GM12878 (cell line): ENCODE measurements at regions not wholly inside any gene's neighbourhood (a gene's known extent, or its start where the extent isn't known, plus 50 kb on each side); places are given as distances from the start of the nearest gene placed in this dataset.

ENCODE experiments used
- ATAC-seq: fragments of 200-7000 bp; cut with Tn5 transposase; 3 replicates; pipeline ENCODE4 v1.9.1; 2020; ENCODE audit warnings: mild to moderate bottlenecking, moderate library complexity
- BruUV-seq: library from RNA; stranded (reverse); fragments of 400-500 nt; replicated peaks from 2 replicates; lab custom pipeline; 2021; lab: Mats Ljungman, UMichigan
- CTCF ChIA-PET: fragments of 300-600 bp; sonication (Branson Sonifier 250); formaldehyde crosslinking; extraction: SDS; loops from one replicate; lab custom pipeline; 2021; ENCODE audit warnings: inconsistent platforms; lab: Yijun Ruan, JAX
- POLR2A ChIA-PET: fragments of 350-600 bp; formaldehyde crosslinking; extraction: SDS; loops from one replicate; lab custom pipeline; 2021; ENCODE audit warnings: inconsistent platforms; lab: Charles Lee
- RAD21 ChIA-PET: fragments of 300-600 bp; sonication (Branson Sonifier 250); formaldehyde crosslinking; loops from one replicate; lab custom pipeline; 2023; ENCODE audit warnings: antibody characterized with exemption; ENCODE audit not compliant: unreplicated experiment; lab: Charles Lee
- SMC1A ChIA-PET: fragments of 300-600 bp; sonication (Branson Sonifier 250); formaldehyde crosslinking; loops from one replicate; lab custom pipeline; 2023; ENCODE audit not compliant: unreplicated experiment, uncharacterized antibody; lab: Charles Lee
- DNase-seq: peaks from one replicate; pipeline ENCODE4 v3.0.0-alpha.2; 2011; ENCODE audit warnings: low read depth, low spot score
- FAIRE-seq: peaks from 3 replicates; lab custom pipeline; 2011; peaks lifted over from hg19 to GRCh38; lab: Jason Lieb, UNC
- H2AFZ ChIP-seq: 2 replicates; pipeline ENCODE4 v1.6.0; 2011; ENCODE audit warnings: low read depth, low read length, control low read depth; ENCODE audit not compliant: control insufficient read depth
- H3K27ac ChIP-seq: 2 replicates; pipeline ENCODE4 v1.5.1; 2011; ENCODE audit warnings: control low read depth; ENCODE audit not compliant: control insufficient read depth, insufficient read depth
- H3K27me3 ChIP-seq, 2 experiments: replicated peaks in 1 of 2; 2 replicates each; pipeline versions ENCODE4 v1.6.0 to v1.6.1; 2011; ENCODE audit warnings: low read length in 1 of 2; ENCODE audit not compliant: control insufficient read depth in 2 of 2, insufficient read depth in 2 of 2
- H3K36me3 ChIP-seq, 2 experiments: 2 replicates each; pipeline ENCODE4 v1.5.1; 2011; ENCODE audit warnings: low read length in 1 of 2; ENCODE audit not compliant: control insufficient read depth in 2 of 2, insufficient read depth in 2 of 2
- H3K4me1 ChIP-seq: 2 replicates; pipeline ENCODE4 v1.6.1; 2011; ENCODE audit warnings: mild to moderate bottlenecking, low read length, moderate library complexity, mixed read lengths; ENCODE audit not compliant: control insufficient read depth, insufficient read depth
- H3K4me2 ChIP-seq: 2 replicates; pipeline ENCODE4 v1.6.0; 2011; ENCODE audit warnings: control low read depth; ENCODE audit not compliant: control insufficient read depth, insufficient read depth
- H3K4me3 ChIP-seq: fragments of 200-600 bp; sonication (generic); 2 replicates; pipeline ENCODE4 v1.5.1; 2016
- H3K79me2 ChIP-seq: 2 replicates; pipeline ENCODE4 v1.6.0; 2011; ENCODE audit warnings: low read length; ENCODE audit not compliant: control insufficient read depth, insufficient read depth
- H3K9ac ChIP-seq: 2 replicates; pipeline ENCODE4 v1.8.0; 2011; ENCODE audit warnings: low read length, control low read depth, mixed read lengths; ENCODE audit not compliant: control insufficient read depth, insufficient read depth
- H3K9me3 ChIP-seq: replicated peaks from 3 replicates; pipeline ENCODE4 v1.5.1; 2011; ENCODE audit warnings: mild to moderate bottlenecking, low read length; ENCODE audit not compliant: control insufficient read depth, insufficient read depth
- H4K20me1 ChIP-seq: 2 replicates; pipeline ENCODE4 v1.6.0; 2011; ENCODE audit not compliant: control insufficient read depth, insufficient read depth
- CEBPB ChIP-seq, 2 experiments: fragments of 150-350 bp in 1 of 2; IDR thresholded peaks; 2 replicates each; pipeline ENCODE4 v1.6.1; 2012 to 2014; ENCODE audit warnings: low read depth in 2 of 2, low read length in 2 of 2, borderline replicate concordance in 1 of 2, inconsistent platforms in 1 of 2
- DPF2 ChIP-seq: fragments of 450-650 bp; IDR thresholded peaks from 2 replicates; pipeline ENCODE4 v1.6.1; 2017; ENCODE audit warnings: mild to moderate bottlenecking
- EP300 ChIP-seq, 2 experiments: fragments of 150-350 bp in 1 of 2; IDR thresholded peaks; 2 replicates each; pipeline ENCODE4 v1.6.1; 2011 to 2012; ENCODE audit warnings: low read depth in 2 of 2, low read length in 2 of 2, borderline replicate concordance in 1 of 2, improper control_type of control experiment in 1 of 2, inconsistent platforms in 1 of 2; ENCODE audit not compliant: control insufficient read depth in 1 of 2
- NR2C1 ChIP-seq: fragments of 450-650 bp; IDR thresholded peaks from 2 replicates; pipeline ENCODE4 v1.6.1; 2017; ENCODE audit warnings: antibody characterized with exemption, mild to moderate bottlenecking, moderate library complexity
- NRF1 ChIP-seq: conservative IDR thresholded peaks from 2 replicates; pipeline ENCODE4 v1.6.1; 2011; ENCODE audit warnings: mild to moderate bottlenecking, low read depth, low read length, improper control_type of control experiment
- POLR2A ChIP-seq: IDR thresholded peaks from 2 replicates; pipeline ENCODE4 v1.6.1; 2011; ENCODE audit warnings: low read depth, mild to moderate bottlenecking, low read length
- POLR2AphosphoS5 ChIP-seq: IDR thresholded peaks from 2 replicates; pipeline ENCODE4 v1.6.1; 2011; ENCODE audit warnings: mild to moderate bottlenecking, low read length, inconsistent platforms
- PRDM15 ChIP-seq: fragments of 450-650 bp; formaldehyde crosslinking; IDR thresholded peaks from 2 replicates; pipeline ENCODE4 v1.4.0; 2020; ENCODE audit warnings: mild to moderate bottlenecking, moderate library complexity
- RFX5 ChIP-seq: IDR thresholded peaks from 2 replicates; pipeline ENCODE4 v1.6.1; 2011; ENCODE audit warnings: low read depth, low read length, improper control_type of control experiment
- SMAD1 ChIP-seq: fragments of 450-650 bp; IDR thresholded peaks from 2 replicates; pipeline ENCODE4 v1.6.1; 2018; ENCODE audit warnings: mild to moderate bottlenecking, low read depth; ENCODE audit not compliant: partially characterized antibody
- SMARCA5 ChIP-seq: fragments of 450-650 bp; IDR thresholded peaks from 2 replicates; pipeline ENCODE4 v1.6.1; 2017; ENCODE audit warnings: mild to moderate bottlenecking
- SREBF1 ChIP-seq: IDR thresholded peaks from 2 replicates; pipeline ENCODE4 v1.6.1; 2012; ENCODE audit warnings: mild to moderate bottlenecking, low read length
- ZNF207 ChIP-seq: fragments of 450-650 bp; IDR thresholded peaks from 2 replicates; pipeline ENCODE4 v1.6.1; 2014; ENCODE audit warnings: antibody characterized with exemption, mild to moderate bottlenecking, borderline replicate concordance
- ZZZ3 ChIP-seq: IDR thresholded peaks from 2 replicates; pipeline ENCODE4 v1.6.1; 2011; ENCODE audit warnings: low read depth; ENCODE audit not compliant: control insufficient read depth, insufficient read length
- in situ Hi-C: fragments of 300-500 bp; cut with MboI; formaldehyde crosslinking; loops from 9 replicates; pipeline ENCODE4 v1.14.3; 2018; ENCODE audit warnings: mixed read lengths
- intact Hi-C: fragments of 100-400 bp; cut with micrococcal nuclease; formaldehyde crosslinking; loops from one replicate; pipeline ENCODE4 v1.14.2; 2022; ENCODE audit not compliant: unreplicated experiment
- TF ChIP-seq, protein P1 (sequence below): fragments of 450-650 bp; formaldehyde crosslinking; IDR thresholded peaks from 2 replicates; pipeline ENCODE4 v1.4.0; 2022; ENCODE audit warnings: mild to moderate bottlenecking, moderate library complexity

DNA sequence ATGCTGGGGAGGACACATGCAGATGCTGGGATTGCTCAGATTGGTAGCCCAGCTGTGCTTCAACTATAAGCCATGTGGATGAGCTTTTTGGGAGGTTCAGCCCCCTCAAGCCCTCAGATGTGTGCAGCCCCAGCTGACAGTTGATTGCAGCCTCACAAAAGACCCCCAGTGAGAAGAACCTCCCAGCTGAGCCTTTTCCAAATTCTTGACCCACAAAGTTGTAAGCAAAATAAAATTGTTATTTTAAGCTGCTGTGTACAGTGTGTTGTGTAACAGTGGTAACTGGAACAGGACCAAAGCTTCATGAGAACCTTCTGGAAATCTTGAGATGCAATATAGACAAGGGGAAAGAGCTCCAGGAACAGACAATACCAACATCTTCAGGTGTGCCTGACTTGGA is 156.8 kb upstream of the IRX3 start:
- CTCF ChIA-PET = no interaction called here
- Histone ChIP-seq H4K20me1 (no peaks in the 10 kb centered on the region), H3K27ac (no peak overlapping the region)
- DNase-seq = no peak
- POLR2A ChIA-PET = no interaction called here
- no peak for TF ChIP-seq ZNF207
- TF ChIP-seq RFX5 = no peak
- TF ChIP-seq SREBF1 = no peak
- TF ChIP-seq DPF2 = no peak
- no peak for TF ChIP-seq PRDM15 (CRISPR knock-in tag)
- TF ChIP-seq NR2C1 = no peak
- TF ChIP-seq NRF1 = no peak
- no peak for TF ChIP-seq ZZZ3
- TF ChIP-seq, protein P1, sequence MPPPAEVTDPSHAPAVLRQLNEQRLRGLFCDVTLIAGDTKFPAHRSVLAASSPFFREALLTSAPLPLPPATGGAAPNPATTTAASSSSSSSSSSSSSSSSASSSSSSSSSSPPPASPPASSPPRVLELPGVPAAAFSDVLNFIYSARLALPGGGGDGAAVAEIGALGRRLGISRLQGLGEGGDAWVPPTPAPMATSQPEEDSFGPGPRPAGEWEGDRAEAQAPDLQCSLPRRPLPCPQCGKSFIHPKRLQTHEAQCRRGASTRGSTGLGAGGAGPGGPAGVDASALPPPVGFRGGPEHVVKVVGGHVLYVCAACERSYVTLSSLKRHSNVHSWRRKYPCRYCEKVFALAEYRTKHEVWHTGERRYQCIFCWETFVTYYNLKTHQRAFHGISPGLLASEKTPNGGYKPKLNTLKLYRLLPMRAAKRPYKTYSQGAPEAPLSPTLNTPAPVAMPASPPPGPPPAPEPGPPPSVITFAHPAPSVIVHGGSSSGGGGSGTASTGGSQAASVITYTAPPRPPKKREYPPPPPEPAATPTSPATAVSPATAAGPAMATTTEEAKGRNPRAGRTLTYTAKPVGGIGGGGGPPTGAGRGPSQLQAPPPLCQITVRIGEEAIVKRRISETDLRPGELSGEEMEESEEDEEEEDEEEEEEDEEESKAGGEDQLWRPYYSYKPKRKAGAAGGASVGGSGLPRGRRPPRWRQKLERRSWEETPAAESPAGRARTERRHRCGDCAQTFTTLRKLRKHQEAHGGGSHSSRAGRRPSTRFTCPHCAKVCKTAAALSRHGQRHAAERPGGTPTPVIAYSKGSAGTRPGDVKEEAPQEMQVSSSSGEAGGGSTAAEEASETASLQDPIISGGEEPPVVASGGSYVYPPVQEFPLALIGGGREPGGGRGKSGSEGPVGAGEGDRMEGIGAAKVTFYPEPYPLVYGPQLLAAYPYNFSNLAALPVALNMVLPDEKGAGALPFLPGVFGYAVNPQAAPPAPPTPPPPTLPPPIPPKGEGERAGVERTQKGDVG (CRISPR knock-in tag) = no peak
- no peak for TF ChIP-seq POLR2AphosphoS5
- no peak for TF ChIP-seq SMARCA5
- TF ChIP-seq EP300 (IDR thresholded peaks at IDR 0.05; ENCODE audit: borderline replicate concordance in 1 of 2, control insufficient read depth in 1 of 2, low read depth in 2 of 2, low read length in 2 of 2) = no peak
- no peak for TF ChIP-seq CEBPB (IDR thresholded peaks at IDR 0.05; ENCODE audit: borderline replicate concordance in 1 of 2, low read depth in 2 of 2, low read length in 2 of 2)
- no peak for TF ChIP-seq SMAD1
- no peak for TF ChIP-seq POLR2A
- TF ChIP-seq, all 136 proteins: peak for 0
- ATAC-seq = no peak
- Histone ChIP-seq H3K9me3 (no peaks in the 10 kb centered on the region), H3K4me2 (no peak overlapping the region), H3K4me3 (no peak overlapping the region), H3K27me3 (no peaks in the 10 kb centered on the region; a peak in 1 of 4 replicates), H2AFZ (no peak overlapping the region), H3K36me3 (no peaks in the 10 kb centered on the region), H3K79me2 (no peaks in the 10 kb centered on the region), H3K9ac (no peak overlapping the region), H3K4me1 (no peaks in the 10 kb centered on the region)
- BruUV-seq = no TSS peak
- intact Hi-C loops (no loop called here), in situ Hi-C loops (no loop called here)
- SMC1A ChIA-PET = no interaction called here
- RAD21 ChIA-PET = no interaction called here
- FAIRE-seq = no peak
